ENCODE measurements at regions not wholly inside any gene's neighbourhood (a gene's known extent, or its start where the extent isn't known, plus 50 kb on each side); places are given as distances from the start of the nearest gene placed in this dataset.

DNA sequence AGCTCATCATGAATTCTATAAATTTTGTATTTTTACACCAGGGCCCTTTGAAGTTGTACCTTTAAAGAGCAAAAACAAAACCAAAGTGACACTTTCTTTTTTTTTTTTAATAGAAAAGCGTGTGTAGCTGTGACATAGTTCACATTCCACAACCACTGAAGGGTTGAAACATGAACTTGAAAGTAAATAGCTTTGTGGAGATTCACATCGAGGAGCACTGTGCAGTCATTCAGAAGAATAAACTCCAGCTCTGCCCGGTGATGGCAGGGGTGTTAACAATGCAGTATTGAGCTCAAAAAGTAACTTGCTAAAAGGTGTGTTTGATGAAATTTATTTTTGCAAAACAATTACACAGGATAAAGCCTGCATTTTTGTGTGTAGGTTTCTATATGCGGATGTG is 1166.2 kb downstream of the TBC1D22A start:
- TF ChIP-seq CTCF (IDR thresholded peaks at IDR 0.05; ENCODE audit: insufficient read depth, low read length) (no peak), SPI1 (IDR thresholded peaks at IDR 0.05; ENCODE audit: borderline replicate concordance, low read depth) (no peak), REST (IDR thresholded peaks at IDR 0.05; ENCODE audit: insufficient replicate concordance, low read depth) (no peak), GABPA (IDR thresholded peaks at IDR 0.05; ENCODE audit: low read depth) (no peak), POLR2AphosphoS5 (IDR thresholded peaks at IDR 0.05; ENCODE audit: low read depth) (no peak)
- H3K27ac ChIP-seq (replicated peaks): no peak overlapping the region
- DNase-seq (ENCODE audit: low read depth in 1 of 2, low spot score in 1 of 2): no peak
- H3K27me3 ChIP-seq (ENCODE audit: insufficient read depth, poor library complexity, severe bottlenecking): no peaks in the 10 kb centered on the region
- no peak overlapping the region for H3K4me3 ChIP-seq (replicated peaks; ENCODE audit: insufficient read depth, low read length)

DNA sequence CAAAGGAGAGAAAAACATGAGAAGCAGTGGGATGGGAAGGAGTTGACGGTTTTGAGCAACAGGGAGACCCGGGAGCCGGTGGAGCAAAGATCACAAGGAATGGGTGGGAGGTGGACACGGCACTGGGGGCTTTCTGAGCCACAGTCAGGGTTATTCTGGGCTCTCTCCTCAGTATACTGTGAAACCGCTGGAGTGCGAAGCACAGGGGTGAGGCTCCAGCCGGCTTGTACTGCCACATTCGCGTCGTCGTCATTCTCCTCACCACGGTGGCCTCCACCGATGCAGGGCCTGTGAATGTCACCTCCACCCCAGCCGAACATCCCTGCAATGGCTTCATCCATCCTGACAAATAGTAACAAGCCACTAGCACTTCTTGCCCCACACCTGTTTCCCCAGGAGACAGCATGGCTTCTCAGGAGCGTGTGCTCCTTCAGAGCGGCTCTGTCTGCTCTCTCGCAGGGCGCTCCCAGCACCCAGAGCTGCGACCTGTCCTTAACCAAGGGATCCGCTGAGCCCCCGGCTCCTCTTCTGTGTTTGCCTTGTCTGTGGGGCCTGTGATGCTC is 1165.3 kb downstream of the TBC1D22A start:
- Histone ChIP-seq H3K27me3 (ENCODE audit: insufficient read depth, poor library complexity, severe bottlenecking) (no peaks in the 10 kb centered on the region), H3K4me3 (replicated peaks; ENCODE audit: insufficient read depth, low read length) (no peak overlapping the region), H3K27ac (replicated peaks) (no peak overlapping the region)
- no peak for DNase-seq (ENCODE audit: low read depth in 1 of 2, low spot score in 1 of 2)
- no peak for TF ChIP-seq REST (IDR thresholded peaks at IDR 0.05; ENCODE audit: insufficient replicate concordance, low read depth)
- TF ChIP-seq SPI1 (IDR thresholded peaks at IDR 0.05; ENCODE audit: borderline replicate concordance, low read depth): no peak
- TF ChIP-seq CTCF (IDR thresholded peaks at IDR 0.05; ENCODE audit: insufficient read depth, low read length): no peak
- no peak for TF ChIP-seq POLR2AphosphoS5 (IDR thresholded peaks at IDR 0.05; ENCODE audit: low read depth)
- no peak for TF ChIP-seq GABPA (IDR thresholded peaks at IDR 0.05; ENCODE audit: low read depth)

GRCh38 chr22:47923011-47923427 is 1160.6 kb downstream of the TBC1D22A start:
- TF ChIP-seq POLR2AphosphoS5 (IDR thresholded peaks at IDR 0.05; ENCODE audit: low read depth) (no peak), CTCF (IDR thresholded peaks at IDR 0.05; ENCODE audit: insufficient read depth, low read length) (no peak), GABPA (IDR thresholded peaks at IDR 0.05; ENCODE audit: low read depth) (no peak), REST (IDR thresholded peaks at IDR 0.05; ENCODE audit: insufficient replicate concordance, low read depth) (no peak), SPI1 (IDR thresholded peaks at IDR 0.05; ENCODE audit: borderline replicate concordance, low read depth) (no peak)
- DNase-seq (ENCODE audit: low read depth in 1 of 2, low spot score in 1 of 2): no peak

More at GRCh38 chr22:47923011-47923427, 1160.6 kb downstream of the TBC1D22A start:
- Histone ChIP-seq H3K4me3 (replicated peaks; ENCODE audit: insufficient read depth, low read length) (no peak overlapping the region), H3K27me3 (ENCODE audit: insufficient read depth, poor library complexity, severe bottlenecking) (no peaks in the 10 kb centered on the region), H3K27ac (replicated peaks) (no peak overlapping the region)

All from HL-60 (cell line).